Osteocyte (in vitro differentiated cells): ENCODE measurements at regions not wholly inside any gene's neighbourhood (a gene's known extent, or its start where the extent isn't known, plus 50 kb on each side); places are given as distances from the start of the nearest gene placed in this dataset.

Source experiments
- DNase-seq: peaks from one replicate; pipeline ENCODE4 v3.0.0; 2021; ENCODE audit warnings: mixed read lengths; ENCODE audit not compliant: unreplicated experiment; ENCODE audit errors: extremely low spot score
- H3K27ac Mint-ChIP-seq: one replicate; pipeline ENCODE4 v1.8.0; 2021; ENCODE audit warnings: mild to moderate bottlenecking, mixed read lengths; ENCODE audit not compliant: unreplicated experiment
- H3K27me3 Mint-ChIP-seq: one replicate; pipeline ENCODE4 v1.8.0; 2021; ENCODE audit warnings: mixed read lengths; ENCODE audit not compliant: unreplicated experiment
- H3K36me3 Mint-ChIP-seq: one replicate; pipeline ENCODE4 v1.8.0; 2021; ENCODE audit warnings: mixed read lengths; ENCODE audit not compliant: unreplicated experiment
- H3K4me1 Mint-ChIP-seq: one replicate; pipeline ENCODE4 v1.8.0; 2021; ENCODE audit warnings: mixed read lengths; ENCODE audit not compliant: unreplicated experiment
- H3K4me3 Mint-ChIP-seq: one replicate; pipeline ENCODE4 v1.8.0; 2021; ENCODE audit warnings: mild to moderate bottlenecking, moderate library complexity, mixed read lengths; ENCODE audit not compliant: unreplicated experiment
- H3K9me3 Mint-ChIP-seq: one replicate; pipeline ENCODE4 v1.8.0; 2021; ENCODE audit warnings: mixed read lengths; ENCODE audit not compliant: unreplicated experiment
- TF ChIP-seq, protein P1 (sequence below): fragments of 200-600 bp; sonication (generic); IDR thresholded peaks from 2 replicates; pipeline ENCODE4 v1.5.0; 2021; ENCODE audit warnings: antibody characterized with exemption, mild to moderate bottlenecking, moderate library complexity

GRCh38 chr3:18630295-18630694, 205.2 kb upstream of the SATB1 start:
- Mint-ChIP-seq H3K27me3 (no peaks in the 10 kb centered on the region), H3K4me1 (no peaks in the 10 kb centered on the region), H3K36me3 (no peaks in the 10 kb centered on the region), H3K9me3 (no peaks in the 10 kb centered on the region), H3K4me3 (no peak overlapping the region), H3K27ac (no peak overlapping the region)
- no peak for DNase-seq
- TF ChIP-seq, protein P1, sequence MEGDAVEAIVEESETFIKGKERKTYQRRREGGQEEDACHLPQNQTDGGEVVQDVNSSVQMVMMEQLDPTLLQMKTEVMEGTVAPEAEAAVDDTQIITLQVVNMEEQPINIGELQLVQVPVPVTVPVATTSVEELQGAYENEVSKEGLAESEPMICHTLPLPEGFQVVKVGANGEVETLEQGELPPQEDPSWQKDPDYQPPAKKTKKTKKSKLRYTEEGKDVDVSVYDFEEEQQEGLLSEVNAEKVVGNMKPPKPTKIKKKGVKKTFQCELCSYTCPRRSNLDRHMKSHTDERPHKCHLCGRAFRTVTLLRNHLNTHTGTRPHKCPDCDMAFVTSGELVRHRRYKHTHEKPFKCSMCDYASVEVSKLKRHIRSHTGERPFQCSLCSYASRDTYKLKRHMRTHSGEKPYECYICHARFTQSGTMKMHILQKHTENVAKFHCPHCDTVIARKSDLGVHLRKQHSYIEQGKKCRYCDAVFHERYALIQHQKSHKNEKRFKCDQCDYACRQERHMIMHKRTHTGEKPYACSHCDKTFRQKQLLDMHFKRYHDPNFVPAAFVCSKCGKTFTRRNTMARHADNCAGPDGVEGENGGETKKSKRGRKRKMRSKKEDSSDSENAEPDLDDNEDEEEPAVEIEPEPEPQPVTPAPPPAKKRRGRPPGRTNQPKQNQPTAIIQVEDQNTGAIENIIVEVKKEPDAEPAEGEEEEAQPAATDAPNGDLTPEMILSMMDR, result no peak

DNA sequence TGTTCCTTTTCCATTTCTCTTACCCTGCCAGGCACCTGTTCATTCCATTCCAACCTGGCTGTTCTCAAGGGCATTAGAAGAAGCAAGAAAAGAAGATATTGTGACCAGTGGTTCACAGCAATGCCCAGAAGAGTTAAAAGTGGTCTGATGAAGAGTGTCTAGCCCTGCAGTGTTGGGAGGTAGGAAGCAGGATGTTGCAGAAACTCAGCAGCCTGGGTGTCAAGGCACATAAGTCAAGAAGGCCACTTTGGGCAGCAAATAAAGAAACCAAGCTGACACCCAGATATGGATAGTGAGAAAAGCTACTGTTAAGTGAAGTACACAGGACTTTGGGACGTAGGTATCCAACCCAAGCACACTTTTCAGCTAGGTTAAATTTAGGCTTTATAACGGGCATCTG, 199.9 kb upstream of the SATB1 start:
- Mint-ChIP-seq H3K4me3 (no peak overlapping the region), H3K27me3 (no peaks in the 10 kb centered on the region), H3K9me3 (no peaks in the 10 kb centered on the region), H3K27ac (no peak overlapping the region), H3K36me3 (no peaks in the 10 kb centered on the region), H3K4me1 (no peaks in the 10 kb centered on the region)
- TF ChIP-seq, protein P1, result no peak
- DNase-seq, result no peak

DNA sequence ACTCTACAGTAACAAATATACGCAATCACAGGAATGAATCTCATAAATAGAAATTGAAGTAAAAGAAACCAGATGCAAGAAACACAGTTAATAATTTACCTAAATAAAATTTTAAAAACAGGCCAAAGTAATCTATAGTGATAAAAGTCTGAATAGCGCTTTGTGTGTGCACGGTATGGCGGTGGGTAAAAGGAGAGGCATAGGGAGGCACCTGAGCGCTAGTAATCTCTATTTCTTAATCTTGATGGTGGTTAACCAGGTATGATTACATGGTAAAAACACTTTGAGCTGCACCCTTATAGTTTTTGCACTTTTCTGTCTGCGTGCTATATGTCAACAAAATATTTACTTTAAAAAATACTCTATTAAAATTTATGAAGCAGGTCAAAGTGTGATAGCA, 198.1 kb upstream of the SATB1 start:
- TF ChIP-seq, protein P1, result no peak
- no peak overlapping the region for H3K27ac Mint-ChIP-seq
- no peak overlapping the region for H3K4me3 Mint-ChIP-seq
- peaks cover 2% of the 10 kb centered on the region for H3K27me3 Mint-ChIP-seq
- DNase-seq, result no peak
- no peaks in the 10 kb centered on the region for H3K9me3 Mint-ChIP-seq
- no peaks in the 10 kb centered on the region for H3K4me1 Mint-ChIP-seq
- no peaks in the 10 kb centered on the region for H3K36me3 Mint-ChIP-seq

GRCh38 chr3:18618723-18619122, 193.6 kb upstream of the SATB1 start:
- no peak for DNase-seq
- peaks cover 2% of the 10 kb centered on the region for H3K27me3 Mint-ChIP-seq
- H3K4me3 Mint-ChIP-seq, result no peak overlapping the region
- H3K27ac Mint-ChIP-seq, result no peak overlapping the region
- H3K4me1 Mint-ChIP-seq, result no peaks in the 10 kb centered on the region
- H3K9me3 Mint-ChIP-seq, result no peaks in the 10 kb centered on the region
- TF ChIP-seq, protein P1, result no peak
- no peaks in the 10 kb centered on the region for H3K36me3 Mint-ChIP-seq

GRCh38 chr3:18611991-18612390, 186.9 kb upstream of the SATB1 start:
- DNase-seq, result no peak
- peaks cover 9% of the 10 kb centered on the region for H3K9me3 Mint-ChIP-seq
- TF ChIP-seq, protein P1, result no peak
- H3K4me1 Mint-ChIP-seq, result no peaks in the 10 kb centered on the region
- no peak overlapping the region for H3K27ac Mint-ChIP-seq
- H3K27me3 Mint-ChIP-seq, result no peaks in the 10 kb centered on the region
- H3K36me3 Mint-ChIP-seq, result no peaks in the 10 kb centered on the region
- no peak overlapping the region for H3K4me3 Mint-ChIP-seq
